ENCODE measurements at regions not wholly inside any gene's neighbourhood (a gene's known extent, or its start where the extent isn't known, plus 50 kb on each side); places are given as distances from the start of the nearest gene placed in this dataset.

- Histone ChIP-seq H2AFZ (ENCODE audit: low read depth, low read length) (no peak overlapping the region), H3K4me1 (ENCODE audit: control insufficient read depth, extremely low read depth, insufficient read depth, low read length) (no peaks in the 10 kb centered on the region), H3K4me2 (ENCODE audit: insufficient read depth, low read length) (no peak overlapping the region), H3K27ac (ENCODE audit: insufficient read depth, low read depth, low read length) (no peak overlapping the region), H3K27me3 (ENCODE audit: control insufficient read depth in 2 of 2, insufficient read depth in 2 of 2, low read length in 2 of 2) (no peaks in the 10 kb centered on the region), H3K9me3 (replicated peaks; ENCODE audit: control insufficient read depth, insufficient read depth, low read length) (no peaks in the 10 kb centered on the region), H3K9me1 (replicated peaks; ENCODE audit: control insufficient read depth, extremely low read depth, insufficient read depth, low read length) (no peaks in the 10 kb centered on the region), H3K36me3 (ENCODE audit: control insufficient read depth in 2 of 2, extremely low read depth in 1 of 2, insufficient read depth in 2 of 2, low read length in 2 of 2) (no peaks in the 10 kb centered on the region), H3K9ac (replicated peaks; ENCODE audit: extremely low read depth, insufficient read depth, low read length) (no peak overlapping the region), H4K20me1 (replicated peaks; ENCODE audit: control insufficient read depth, extremely low read depth, insufficient read depth, low read length) (no peaks in the 10 kb centered on the region), H3K79me2 (ENCODE audit: control insufficient read depth, insufficient read depth, low read length) (no peaks in the 10 kb centered on the region), H3K4me3 (replicated peaks in 1 of 3; ENCODE audit: insufficient read depth in 1 of 3, low read depth in 1 of 3, low read length in 3 of 3) (no peak overlapping the region)
- dilution Hi-C loops (cut with MboI; ENCODE audit: extremely low pct_ligation_motif_present, low sequenced_read_pairs) = no loop called here
- DNase-seq (ENCODE audit: low read depth, low spot score) (no peak), FAIRE-seq (no peak)
- CTCF ChIA-PET = no interaction called here
- POLR2A ChIA-PET = no interaction called here
- BruUV-seq (replicated peaks) = no TSS peak
- TF ChIP-seq MAX (IDR thresholded peaks at IDR 0.05; ENCODE audit: insufficient read depth, insufficient read length) = no peak
- no peak for TF ChIP-seq EZH2 (IDR thresholded peaks at IDR 0.05; ENCODE audit: borderline replicate concordance, low read depth, low read length, severe bottlenecking)
- TF ChIP-seq CTCF (IDR thresholded peaks at IDR 0.05; ENCODE audit: extremely low read depth in 1 of 2, insufficient read depth in 1 of 2, low read depth in 1 of 2, low read length in 2 of 2) = no peak
- TF ChIP-seq POLR2AphosphoS5 (IDR thresholded peaks at IDR 0.05; ENCODE audit: insufficient read depth, low read depth, low read length) = no peak
- TF ChIP-seq FOS (IDR thresholded peaks at IDR 0.05; ENCODE audit: borderline replicate concordance, insufficient read depth, low read length) = no peak
- no peak for TF ChIP-seq POLR2A (IDR thresholded peaks at IDR 0.05; ENCODE audit: low read depth, low read length)
- TF ChIP-seq GATA2 (IDR thresholded peaks at IDR 0.05; ENCODE audit: insufficient read depth, insufficient read length, low read depth, low read length) = no peak
- TF ChIP-seq JUN (IDR thresholded peaks at IDR 0.05; ENCODE audit: borderline replicate concordance, insufficient read depth, insufficient read length, low read depth) = no peak
- TF ChIP-seq MYC (IDR thresholded peaks at IDR 0.05; ENCODE audit: low read depth, low read length) = no peak
- intact Hi-C loops (cut with micrococcal nuclease) = no loop called here
Observed at GRCh38 chr15:81966631-81967030, 79.2 kb downstream of the MEX3B start.
